Choroid plexus epithelial cell (primary cell): ENCODE measurements at regions not wholly inside any gene's neighbourhood (a gene's known extent, or its start where the extent isn't known, plus 50 kb on each side); places are given as distances from the start of the nearest gene placed in this dataset.

ENCODE experiments used
- DNase-seq: peaks from one replicate; pipeline ENCODE4 v3.0.0-alpha.2; 2010; ENCODE audit warnings: low read depth
- H3K4me3 ChIP-seq: 2 replicates; pipeline ENCODE4 v1.5.1; 2011; ENCODE audit warnings: low read depth, mild to moderate bottlenecking, control low read depth, low read length, moderate library complexity
- CTCF ChIP-seq: conservative IDR thresholded peaks from 2 replicates; pipeline ENCODE4 v1.5.1; 2011; ENCODE audit warnings: low read depth, mild to moderate bottlenecking, control low read depth, inconsistent platforms, low read length, moderate library complexity

- DNase-seq: no peak
- TF ChIP-seq CTCF: no peak
- no peak overlapping the region for H3K4me3 ChIP-seq
Measured at GRCh38 chr3:27883266-27883665, 161.1 kb upstream of the EOMES start.

GRCh38 chr3:27885641-27886040 lies 163.5 kb upstream of the EOMES start:
- no peak for TF ChIP-seq CTCF
- no peak for DNase-seq
- H3K4me3 ChIP-seq: no peak overlapping the region

DNA sequence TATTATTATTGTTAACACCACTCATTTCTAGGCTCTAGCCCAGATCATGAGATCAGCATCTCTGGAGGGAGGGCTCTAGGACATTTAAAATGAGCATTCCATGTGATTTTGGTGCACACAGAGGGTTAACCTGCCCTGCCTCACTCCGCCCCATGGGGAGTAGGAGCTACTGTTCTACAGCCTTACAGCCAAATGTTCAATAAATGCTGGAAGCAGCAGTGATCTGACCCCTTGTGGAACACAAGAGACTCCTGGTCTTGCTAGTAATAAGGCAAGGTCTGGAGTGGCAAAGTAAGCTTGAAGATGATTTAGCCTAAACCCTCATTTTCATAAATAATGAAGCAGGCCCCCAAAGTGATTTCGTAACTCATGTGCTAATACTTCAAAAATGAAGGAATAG lies 166.4 kb upstream of the EOMES start:
- no peak for TF ChIP-seq CTCF
- peak; percentile 8 for DNase-seq

DNA sequence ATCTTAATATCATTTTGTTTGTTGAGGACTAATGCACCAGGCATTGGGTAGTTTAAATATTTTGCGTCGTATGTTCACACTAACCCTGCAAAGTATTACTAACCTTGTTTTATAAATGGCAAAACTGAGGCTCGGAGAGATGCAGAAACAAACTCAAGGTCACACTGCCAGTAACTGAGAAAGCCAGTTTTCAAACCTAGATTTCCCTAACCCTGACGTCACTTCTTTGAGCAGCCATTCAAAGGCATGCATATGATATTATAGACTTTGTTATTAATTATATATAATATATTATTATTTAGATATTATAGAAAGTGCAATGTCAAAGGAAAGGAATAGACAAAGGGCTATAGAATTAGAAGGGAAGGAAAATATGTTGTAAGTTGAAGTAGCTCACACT lies 167.6 kb upstream of the EOMES start:
- no peak overlapping the region for H3K4me3 ChIP-seq
- DNase-seq: no peak
- no peak for TF ChIP-seq CTCF

More for the DNA sequence above, 166.4 kb upstream of the EOMES start:
- H3K4me3 ChIP-seq: no peak overlapping the region

DNA sequence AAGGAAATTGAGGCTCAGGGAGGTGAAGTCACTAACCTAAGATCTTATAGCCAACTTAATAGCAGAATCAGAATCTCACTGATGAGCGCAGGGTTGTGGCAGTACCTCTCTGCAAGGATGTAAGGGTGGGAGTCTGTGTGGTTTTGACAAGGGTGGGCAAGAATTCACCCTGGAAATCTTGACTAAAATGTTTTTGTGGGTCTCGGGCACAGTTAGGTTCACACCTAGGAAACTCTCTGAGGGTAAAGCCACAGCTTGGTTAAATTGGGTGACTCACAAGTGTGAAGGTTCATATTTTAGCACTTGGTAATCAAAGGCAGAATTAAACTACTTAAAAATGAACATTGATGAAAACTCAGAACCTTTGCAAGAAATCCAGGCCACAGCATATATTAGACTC lies 178.2 kb upstream of the EOMES start:
- H3K4me3 ChIP-seq: no peak overlapping the region
- TF ChIP-seq CTCF: no peak
- no peak for DNase-seq

DNA sequence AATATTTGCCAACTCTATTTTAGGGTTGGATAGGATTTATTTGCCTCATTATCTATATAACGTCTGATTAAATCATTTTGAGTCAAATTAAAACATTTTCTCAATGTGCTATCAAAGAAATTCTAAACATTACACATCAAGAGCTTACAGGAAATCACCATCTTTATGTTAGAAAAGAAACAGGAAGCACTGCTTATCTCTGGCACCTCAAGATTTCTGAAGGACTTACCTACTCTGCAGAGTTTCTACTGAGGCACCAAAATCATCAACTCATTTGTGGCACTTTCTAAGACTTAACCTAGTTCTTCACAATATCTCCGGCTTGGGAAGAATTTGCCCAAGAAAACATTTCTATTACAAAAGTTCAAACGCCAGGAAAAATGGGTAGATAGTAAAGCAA lies 181.3 kb upstream of the EOMES start:
- no peak overlapping the region for H3K4me3 ChIP-seq
- DNase-seq: no peak
- TF ChIP-seq CTCF: no peak

DNA sequence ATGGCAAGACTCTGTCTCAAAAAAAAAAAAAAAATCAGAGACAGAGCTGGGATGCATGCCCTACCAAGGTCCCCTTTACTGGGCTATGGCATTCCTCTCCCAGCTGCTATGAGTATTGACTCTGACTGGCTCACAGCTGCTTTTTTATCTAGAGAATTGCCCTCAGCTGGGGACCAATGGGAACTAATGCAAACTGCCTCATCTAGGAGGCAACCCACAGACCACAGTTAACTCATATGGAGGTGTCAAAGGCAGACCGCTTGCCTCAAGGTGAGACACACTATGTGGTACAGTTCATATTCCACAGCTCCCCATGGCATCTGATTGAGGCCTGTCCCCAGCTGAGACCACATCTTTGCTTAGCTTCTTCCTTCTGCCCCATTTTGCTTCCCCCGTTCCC lies 183.5 kb upstream of the EOMES start:
- DNase-seq: no peak
- no peak for TF ChIP-seq CTCF
- no peak overlapping the region for H3K4me3 ChIP-seq
